Heart left ventricle (tissue), 16 donors: ENCODE measurements at regions not wholly inside any gene's neighbourhood (a gene's known extent, or its start where the extent isn't known, plus 50 kb on each side); places are given as distances from the start of the nearest gene placed in this dataset.

Source experiments
- ATAC-seq, 4 donors: fragments of 200-7000 bp; cut with Tn5 transposase; one replicate each; pipeline ENCODE4 v1.9.1; 2020 to 2022; ENCODE audit warnings: moderate library complexity in 4 of 4, mild to moderate bottlenecking in 3 of 4, moderate number of reproducible peaks in 1 of 4
- DNase-seq, 5 donors: peaks; one replicate each; pipeline ENCODE4 v3.0.0-alpha.2; 2020
- H3K27ac ChIP-seq, 12 donors: fragments of 200-600 bp; sonication (generic) in 4 of 12; one replicate each; pipeline versions ENCODE4 v1.5.0 to v1.8.0; 2016 to 2022; ENCODE audit warnings: mild to moderate bottlenecking in 2 of 12
- H3K27me3 ChIP-seq, 9 donors: fragments of 200-600 bp; sonication (generic) in 2 of 9; one replicate each; pipeline versions ENCODE4 v1.5.1 to v1.8.0; 2016 to 2022; ENCODE audit warnings: mild to moderate bottlenecking in 3 of 9
- H3K36me3 ChIP-seq, 9 donors: fragments of 200-600 bp; sonication (generic) in 2 of 9; one replicate each; pipeline versions ENCODE4 v1.5.0 to v1.8.0; 2018 to 2022; ENCODE audit warnings: mild to moderate bottlenecking in 2 of 9
- H3K4me1 ChIP-seq, 12 donors: fragments of 200-600 bp; sonication (generic) in 4 of 12; one replicate each; pipeline versions ENCODE4 v1.5.0 to v1.8.0; 2016 to 2022; ENCODE audit warnings: mild to moderate bottlenecking in 3 of 12
- H3K4me3 ChIP-seq, 12 donors: fragments of 200-600 bp; sonication (generic) in 4 of 12; one replicate each; pipeline versions ENCODE4 v1.5.0 to v1.8.0; 2017 to 2022; ENCODE audit warnings: mild to moderate bottlenecking in 9 of 12, moderate library complexity in 4 of 12
- H3K9me3 ChIP-seq, 12 donors: fragments of 200-600 bp; sonication (generic) in 4 of 12; one replicate each; pipeline versions ENCODE4 v1.5.0 to v1.8.0; 2016 to 2022; ENCODE audit warnings: mild to moderate bottlenecking in 1 of 12
- CTCF ChIP-seq, 12 donors: fragments of 200-600 bp; sonication (generic) in 4 of 12; IDR thresholded peaks; one replicate each; pipeline versions ENCODE4 v1.5.0 to v1.8.0; 2018 to 2022; ENCODE audit warnings: antibody characterized with exemption in 12 of 12, mild to moderate bottlenecking in 5 of 12
- POLR2A ChIP-seq, 2 donors: fragments of 450-650 bp; IDR thresholded peaks; one replicate each; pipeline ENCODE4 v1.6.1; 2017; ENCODE audit warnings: antibody characterized with exemption in 2 of 2, mild to moderate bottlenecking in 2 of 2, moderate library complexity in 2 of 2
- WGBS, 4 donors: extraction: QIAGEN DNeasy Blood & Tissue Kit in 2 of 4; methylation state at CpG; one replicate each; pipeline versions ENCODE4 v1.1.5 to v1.1.7; 2013 to 2018; 5-methylcytosine and 5-hydroxymethylcytosine counted together
- intact Hi-C, 10 donors: fragments of 100-400 bp; cut with DNase I; formaldehyde crosslinking; loops; one replicate each; pipeline versions ENCODE4 v1.11.1 to v1.14.2; 2022
- donor health status: ischemic (EF 13 %, LVEDD 7.1; RV severe dilation, severe dysfunction).
- donor health status: healthy with polysubstance abuse.
- donor health status: DM: no; HTN: yes; CAD: no.
- donor health status: DM: no; HTN: no; CAD: no.
- donor health status: ischemic (EF 25% LVEDD 6.9; RV normal size, moderate dysfunction).
- donor health status: ischemic (EF 25% LVEDD 5.7; RV mildly dilated, moderate dysfunction).
- donor health status: healthy.
- donor health status: DM: yes; HTN: yes; CAD: no.
- donor health status: ischemic (EF 35%, LVEDD 5.7; RV mildly dilated, moderate dysfunction).
- donor health status: nonischemic (EF 11% LVEDD 7.7; RV severe dilation, severe dysfunction).
- donor health status: DM: yes; HTN: yes; CAD: no.
- donor health status: PGD.
- donor health status: ischemic (EF 29% LVEDD 5.4; RV normal size, mild dysfunction).
- donor health status: nonischemic (EF 23%, LVEDD 6.1; RV moderate dilation, normal function).

- no peak overlapping the region for H3K4me3 ChIP-seq
- no peaks in the 10 kb centered on the region for H3K27me3 ChIP-seq
- ATAC-seq (no peak), DNase-seq (no peak)
- no peak for TF ChIP-seq CTCF (IDR thresholded peaks at IDR 0.05)
- no peak for TF ChIP-seq POLR2A (IDR thresholded peaks at IDR 0.05)
- 69 to 83% (median 77%) methylated on average over 2 of the region's 2 CpGs for WGBS, 4 donors
- H3K36me3 ChIP-seq: no peaks in the 10 kb centered on the region
- peaks cover 0 to 7% (median 0%) of the 10 kb centered on the region in 12 donors for H3K4me1 ChIP-seq
- H3K27ac ChIP-seq: no peak overlapping the region
- no peaks in the 10 kb centered on the region for H3K9me3 ChIP-seq
- intact Hi-C loops: no loop called here
These were observed 100.2 kb downstream of the TNFSF18 start for GRCh38 chr1:172950528-172950927.

- 63 to 74% (median 73%) methylated on average over 3 of the region's 3 CpGs for WGBS, 4 donors
- Histone ChIP-seq H3K9me3 (no peaks in the 10 kb centered on the region), H3K4me3 (no peak overlapping the region), H3K27me3 (no peaks in the 10 kb centered on the region), H3K36me3 (no peaks in the 10 kb centered on the region), H3K4me1 (peaks cover 0 to 2% (median 0%) of the 10 kb centered on the region in 12 donors), H3K27ac (no peak overlapping the region)
- no peak for DNase-seq
- intact Hi-C loops: no loop called here
- TF ChIP-seq POLR2A (IDR thresholded peaks at IDR 0.05) (no peak), CTCF (IDR thresholded peaks at IDR 0.05) (no peak)
- no peak for ATAC-seq
These were observed 98.9 kb downstream of the TNFSF18 start for GRCh38 chr1:172951730-172952365.

GRCh38 chr1:172952516-172952915, 98.2 kb downstream of the TNFSF18 start:
- intact Hi-C loops: no loop called here

More at GRCh38 chr1:172952516-172952915, 98.2 kb downstream of the TNFSF18 start:
- no peak overlapping the region for H3K4me3 ChIP-seq
- DNase-seq: no peak
- no peaks in the 10 kb centered on the region for H3K36me3 ChIP-seq
- H3K27me3 ChIP-seq: no peaks in the 10 kb centered on the region
- ATAC-seq: no peak
- TF ChIP-seq CTCF (IDR thresholded peaks at IDR 0.05) (no peak), POLR2A (IDR thresholded peaks at IDR 0.05) (no peak)
- no peaks in the 10 kb centered on the region for H3K4me1 ChIP-seq
- H3K9me3 ChIP-seq: no peaks in the 10 kb centered on the region
- no peak overlapping the region for H3K27ac ChIP-seq
